HG03139 (cell line): ENCODE measurements at regions not wholly inside any gene's neighbourhood (a gene's known extent, or its start where the extent isn't known, plus 50 kb on each side); places are given as distances from the start of the nearest gene placed in this dataset.

Experiments used
- ATAC-seq: cut with Tn5 transposase; IDR thresholded peaks from one replicate; pipeline ENCODE4 v1.9.1; 2021; ENCODE audit not compliant: unreplicated experiment

GRCh38 chr2:181374781-181375675 lies 82.2 kb upstream of the ITGA4 start:
- ATAC-seq = peak; percentile 67

- ATAC-seq = no peak
Observed at GRCh38 chr2:181376442-181376841, 80.7 kb upstream of the ITGA4 start.

- ATAC-seq = no peak
Observed at GRCh38 chr2:181376999-181377398, 80.2 kb upstream of the ITGA4 start.

GRCh38 chr2:181378491-181378890 lies 78.7 kb upstream of the ITGA4 start:
- ATAC-seq = no peak

- ATAC-seq = no peak
Observed at GRCh38 chr2:181380581-181380980, 76.6 kb upstream of the ITGA4 start.

GRCh38 chr2:181384923-181385322 lies 72.3 kb upstream of the ITGA4 start:
- ATAC-seq = no peak

GRCh38 chr2:181389524-181389923 lies 67.7 kb upstream of the ITGA4 start:
- no peak for ATAC-seq

- ATAC-seq = peak; percentile 67
Observed at GRCh38 chr2:181393472-181393871, 63.7 kb upstream of the ITGA4 start.

GRCh38 chr2:181394741-181395437 lies 62.3 kb upstream of the ITGA4 start:
- ATAC-seq = no peak

GRCh38 chr2:181395851-181396250 lies 61.3 kb upstream of the ITGA4 start:
- ATAC-seq = no peak

GRCh38 chr2:181396256-181397123 lies 60.7 kb upstream of the ITGA4 start:
- ATAC-seq = no peak

GRCh38 chr2:181397331-181397730 lies 59.9 kb upstream of the ITGA4 start:
- no peak for ATAC-seq

GRCh38 chr2:181398000-181398399 lies 59.2 kb upstream of the ITGA4 start:
- ATAC-seq = no peak

- ATAC-seq = no peak
Observed at GRCh38 chr2:181399027-181399426, 58.2 kb upstream of the ITGA4 start.

GRCh38 chr2:181404472-181404871 lies 52.7 kb upstream of the ITGA4 start:
- ATAC-seq = no peak

- no peak for ATAC-seq
Observed at GRCh38 chr2:181407171-181407570, 50.0 kb upstream of the ITGA4 start.
